ENCODE measurements at regions not wholly inside any gene's neighbourhood (a gene's known extent, or its start where the extent isn't known, plus 50 kb on each side); places are given as distances from the start of the nearest gene placed in this dataset.

- no peak for DNase-seq (ENCODE audit: low spot score)
- Mint-ChIP-seq H3K4me3 (ENCODE audit: low read depth) (peak overlapping the region; percentile 73), H3K27ac (no peak overlapping the region), H3K9me3 (no peaks in the 10 kb centered on the region), H3K27me3 (ENCODE audit: low read depth) (peaks cover 42% of the 10 kb centered on the region), H3K4me1 (ENCODE audit: low read depth) (peaks cover 11% of the 10 kb centered on the region), H3K36me3 (ENCODE audit: low read depth) (no peaks in the 10 kb centered on the region)
- intact Hi-C loops (cut with micrococcal nuclease): loop anchor here (1.0 to 5.0 kb wide), 2 partner anchors 81 to 413 kb away; no protein-coding TSS in a partner anchor
These were observed 284.5 kb downstream of the MTX2 start for GRCh38 chr2:176553685-176554100.

- Mint-ChIP-seq H3K27ac (peak overlapping the region; percentile 4), H3K9me3 (no peaks in the 10 kb centered on the region), H3K27me3 (ENCODE audit: low read depth) (peaks cover 44% of the 10 kb centered on the region), H3K36me3 (ENCODE audit: low read depth) (no peaks in the 10 kb centered on the region), H3K4me1 (ENCODE audit: low read depth) (peaks cover 11% of the 10 kb centered on the region), H3K4me3 (ENCODE audit: low read depth) (peak overlapping the region; percentile 73)
- intact Hi-C loops (cut with micrococcal nuclease): loop anchor here (1.0 to 5.0 kb wide), 3 partner anchors 82 to 414 kb away; no protein-coding TSS in a partner anchor
- DNase-seq (ENCODE audit: low spot score): no peak
These were observed 285.1 kb downstream of the MTX2 start for GRCh38 chr2:176554101-176555048.

- H3K27me3 Mint-ChIP-seq (ENCODE audit: low read depth): peaks cover 50% of the 10 kb centered on the region
- H3K27ac Mint-ChIP-seq: no peak overlapping the region
- peaks cover 11% of the 10 kb centered on the region for H3K4me1 Mint-ChIP-seq (ENCODE audit: low read depth)
- no peak for DNase-seq (ENCODE audit: low spot score)
- H3K9me3 Mint-ChIP-seq: no peaks in the 10 kb centered on the region
- no peak overlapping the region for H3K4me3 Mint-ChIP-seq (ENCODE audit: low read depth)
- intact Hi-C loops (cut with micrococcal nuclease): loop anchor here (5.0 kb wide), 1 partner anchor 82 kb away; no protein-coding TSS in a partner anchor
- H3K36me3 Mint-ChIP-seq (ENCODE audit: low read depth): no peaks in the 10 kb centered on the region
These were observed 285.9 kb downstream of the MTX2 start for GRCh38 chr2:176555112-176555511.

- H3K4me1 Mint-ChIP-seq (ENCODE audit: low read depth): peaks cover 11% of the 10 kb centered on the region
- no peaks in the 10 kb centered on the region for H3K9me3 Mint-ChIP-seq
- H3K27ac Mint-ChIP-seq: no peak overlapping the region
- no peaks in the 10 kb centered on the region for H3K36me3 Mint-ChIP-seq (ENCODE audit: low read depth)
- intact Hi-C loops (cut with micrococcal nuclease): loop anchor here (2.0 to 5.0 kb wide), 2 partner anchors 82 to 367 kb away; partner anchors contain the start of gene HOXD1
- H3K27me3 Mint-ChIP-seq (ENCODE audit: low read depth): peaks cover 52% of the 10 kb centered on the region
- H3K4me3 Mint-ChIP-seq (ENCODE audit: low read depth): no peak overlapping the region
- DNase-seq (ENCODE audit: low spot score): no peak
These were observed 286.5 kb downstream of the MTX2 start for GRCh38 chr2:176555781-176556180.

DNA sequence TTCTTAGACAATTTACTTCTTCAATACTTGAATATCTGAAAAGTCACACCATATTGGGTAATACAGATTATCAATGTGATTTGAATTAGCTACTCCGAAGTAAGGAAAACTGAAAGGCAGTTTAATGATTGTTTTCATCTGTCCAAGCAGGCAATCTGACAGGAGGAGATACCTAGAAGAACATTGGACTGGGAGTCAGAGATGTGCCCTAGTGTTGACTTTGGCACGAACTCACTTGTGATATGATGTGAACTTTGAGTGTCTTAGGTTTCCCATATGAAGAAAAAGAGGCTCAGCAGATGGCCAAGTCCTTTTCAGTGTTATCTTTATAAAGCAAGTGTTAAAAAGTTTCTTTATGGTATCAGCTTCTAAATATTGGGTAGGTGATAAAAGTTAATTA lies 287.1 kb downstream of the MTX2 start:
- Mint-ChIP-seq H3K4me1 (ENCODE audit: low read depth) (peaks cover 11% of the 10 kb centered on the region), H3K36me3 (ENCODE audit: low read depth) (no peaks in the 10 kb centered on the region), H3K9me3 (no peaks in the 10 kb centered on the region), H3K27ac (no peak overlapping the region), H3K27me3 (ENCODE audit: low read depth) (peaks cover 55% of the 10 kb centered on the region), H3K4me3 (ENCODE audit: low read depth) (no peak overlapping the region)
- no peak for DNase-seq (ENCODE audit: low spot score)
- intact Hi-C loops (cut with micrococcal nuclease): loop anchor here (2.0 to 5.0 kb wide), 2 partner anchors 81 to 368 kb away; partner anchors contain the start of gene HOXD1

DNA sequence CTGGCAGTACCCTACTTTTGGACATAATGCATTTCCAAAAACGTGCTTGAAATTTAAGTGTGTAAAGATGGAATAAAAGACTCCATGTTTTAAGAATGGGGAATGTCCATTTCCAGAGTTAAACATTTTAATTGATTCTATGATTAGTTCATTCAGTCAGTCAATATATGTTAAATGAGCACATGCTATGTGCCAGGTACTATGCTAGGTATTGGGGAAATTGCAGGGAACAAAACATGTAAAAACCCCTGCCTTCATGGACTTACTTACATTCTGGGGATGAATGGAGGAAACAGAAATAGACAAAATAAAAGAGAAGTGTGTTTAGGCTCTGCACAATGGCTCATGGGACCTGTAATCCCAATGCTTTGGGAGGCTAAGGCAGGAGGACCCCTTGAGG lies 288.6 kb downstream of the MTX2 start:
- intact Hi-C loops (cut with micrococcal nuclease): loop anchor here (2.0 to 5.0 kb wide), 2 partner anchors 79 to 369 kb away; partner anchors contain the start of gene HOXD1
- Mint-ChIP-seq H3K4me3 (ENCODE audit: low read depth) (no peak overlapping the region), H3K4me1 (ENCODE audit: low read depth) (peaks cover 11% of the 10 kb centered on the region), H3K27me3 (ENCODE audit: low read depth) (peaks cover 49% of the 10 kb centered on the region), H3K9me3 (no peaks in the 10 kb centered on the region), H3K36me3 (ENCODE audit: low read depth) (no peaks in the 10 kb centered on the region), H3K27ac (no peak overlapping the region)
- no peak for DNase-seq (ENCODE audit: low spot score)

DNA sequence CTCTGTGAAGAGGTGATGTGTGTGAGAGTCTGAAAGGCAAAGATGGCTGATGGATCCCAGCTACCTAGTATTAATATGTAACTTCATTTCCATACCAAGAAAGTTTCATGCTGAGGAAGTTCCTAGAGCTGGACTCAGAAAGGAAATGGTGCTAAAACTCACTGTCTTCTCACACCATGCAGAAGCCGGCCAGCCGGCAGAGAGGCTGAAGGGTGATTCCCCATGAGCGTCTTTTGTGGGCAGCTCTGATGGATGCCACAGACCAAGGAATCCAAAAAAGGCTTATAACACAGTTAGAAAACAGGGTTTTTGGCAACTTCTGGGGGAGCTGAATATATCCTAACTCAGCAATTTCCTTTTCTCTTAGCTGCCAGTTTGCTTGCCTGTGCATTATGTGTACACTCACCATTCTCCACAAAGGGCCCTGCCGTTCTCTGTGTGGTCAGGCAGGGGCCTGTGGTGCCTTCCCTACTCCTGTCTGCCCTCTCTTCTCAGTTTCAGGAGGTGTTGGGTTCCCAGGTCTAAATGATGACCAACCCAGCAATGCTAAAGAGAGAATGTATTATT lies 289.4 kb downstream of the MTX2 start:
- peaks cover 46% of the 10 kb centered on the region for H3K27me3 Mint-ChIP-seq (ENCODE audit: low read depth)
- DNase-seq (ENCODE audit: low spot score): no peak
- peaks cover 8% of the 10 kb centered on the region for H3K4me1 Mint-ChIP-seq (ENCODE audit: low read depth)
- no peaks in the 10 kb centered on the region for H3K36me3 Mint-ChIP-seq (ENCODE audit: low read depth)
- intact Hi-C loops (cut with micrococcal nuclease): loop anchor here (5.0 kb wide), 1 partner anchor 79 kb away; no protein-coding TSS in a partner anchor
- no peak overlapping the region for H3K4me3 Mint-ChIP-seq (ENCODE audit: low read depth)
- no peak overlapping the region for H3K27ac Mint-ChIP-seq
- H3K9me3 Mint-ChIP-seq: no peaks in the 10 kb centered on the region

DNA sequence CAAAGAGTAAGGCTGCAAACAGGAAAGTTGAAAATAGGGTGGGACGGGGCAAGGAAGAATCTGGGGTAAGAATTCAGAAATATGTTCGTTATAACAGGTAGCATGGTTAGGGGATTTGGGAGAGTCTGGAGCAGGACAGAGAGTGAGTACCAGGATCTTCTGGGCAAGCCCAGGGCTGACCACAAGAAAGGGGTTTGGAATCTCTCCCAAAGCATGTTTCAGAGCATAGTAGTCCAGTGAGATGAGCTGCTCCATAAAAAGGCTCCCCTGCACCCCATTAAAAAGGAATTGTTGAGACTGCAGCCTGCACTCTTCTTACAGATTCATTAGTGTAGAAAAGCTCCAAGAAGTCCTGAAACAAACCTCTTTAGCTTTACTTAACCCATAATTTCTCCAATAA lies 291.1 kb downstream of the MTX2 start:
- H3K27ac Mint-ChIP-seq: no peak overlapping the region
- DNase-seq (ENCODE audit: low spot score): no peak
- H3K27me3 Mint-ChIP-seq (ENCODE audit: low read depth): peaks cover 43% of the 10 kb centered on the region
- no peaks in the 10 kb centered on the region for H3K36me3 Mint-ChIP-seq (ENCODE audit: low read depth)
- no peaks in the 10 kb centered on the region for H3K9me3 Mint-ChIP-seq
- no peak overlapping the region for H3K4me3 Mint-ChIP-seq (ENCODE audit: low read depth)
- intact Hi-C loops (cut with micrococcal nuclease): no loop called here
- no peaks in the 10 kb centered on the region for H3K4me1 Mint-ChIP-seq (ENCODE audit: low read depth)

DNA sequence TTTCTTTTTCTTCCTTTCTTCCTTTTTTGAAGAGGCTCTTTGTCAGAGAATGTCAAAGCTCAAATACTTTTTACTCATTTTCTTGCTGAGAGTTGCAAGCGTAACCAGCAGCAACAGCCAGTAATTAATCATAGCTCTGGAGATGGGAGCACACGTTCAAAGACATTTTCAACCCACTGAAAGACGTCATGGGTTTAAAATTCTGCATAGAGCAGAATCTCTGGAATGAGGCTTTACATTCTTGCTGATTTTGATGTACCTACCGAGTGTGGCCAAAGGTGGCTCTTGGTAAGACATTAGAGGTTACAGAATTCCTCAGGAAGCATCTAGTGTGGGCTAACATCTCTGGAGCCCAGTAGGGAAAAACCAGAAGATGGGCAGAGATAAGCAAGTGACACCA lies 292.5 kb downstream of the MTX2 start:
- Mint-ChIP-seq H3K4me3 (ENCODE audit: low read depth) (no peak overlapping the region), H3K4me1 (ENCODE audit: low read depth) (no peaks in the 10 kb centered on the region), H3K27ac (no peak overlapping the region), H3K27me3 (ENCODE audit: low read depth) (peaks cover 34% of the 10 kb centered on the region), H3K9me3 (no peaks in the 10 kb centered on the region), H3K36me3 (ENCODE audit: low read depth) (no peaks in the 10 kb centered on the region)
- intact Hi-C loops (cut with micrococcal nuclease): no loop called here
- no peak for DNase-seq (ENCODE audit: low spot score)

DNA sequence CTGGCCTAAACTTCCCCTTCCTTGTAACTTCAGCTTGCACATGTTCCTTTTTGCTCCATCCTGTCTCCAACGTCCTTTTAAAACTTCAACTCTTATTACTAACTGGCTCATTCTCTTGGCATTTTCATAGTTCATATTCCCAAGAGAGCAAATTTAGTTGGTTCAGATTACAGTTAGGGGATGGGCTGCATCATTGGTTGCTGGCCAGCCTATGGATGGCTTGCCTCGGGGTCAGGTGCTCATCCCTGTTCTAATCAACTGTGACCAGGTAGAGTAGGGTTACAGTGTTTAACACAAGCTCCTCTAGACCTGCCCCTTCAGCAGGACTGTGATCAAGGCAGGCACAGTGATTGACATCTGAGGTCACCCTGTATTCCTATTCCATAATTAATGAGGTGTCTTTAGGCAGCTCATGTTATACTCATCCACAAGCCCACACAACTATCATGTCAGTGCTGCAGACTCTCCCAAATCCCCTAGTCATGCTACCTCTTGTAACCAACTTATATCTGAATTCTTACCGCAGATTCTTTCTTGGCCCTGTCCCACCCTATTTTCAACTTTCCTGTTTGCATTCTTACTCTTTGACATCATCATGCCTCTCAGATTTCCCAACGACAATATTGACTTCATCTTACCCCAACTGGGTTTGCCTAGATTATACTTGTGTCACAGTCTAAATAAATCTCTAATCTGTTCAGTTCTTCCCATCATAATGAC lies 293.3 kb downstream of the MTX2 start:
- no peaks in the 10 kb centered on the region for H3K36me3 Mint-ChIP-seq (ENCODE audit: low read depth)
- no peaks in the 10 kb centered on the region for H3K4me1 Mint-ChIP-seq (ENCODE audit: low read depth)
- no peak overlapping the region for H3K27ac Mint-ChIP-seq
- H3K4me3 Mint-ChIP-seq (ENCODE audit: low read depth): no peak overlapping the region
- intact Hi-C loops (cut with micrococcal nuclease): no loop called here
- H3K27me3 Mint-ChIP-seq (ENCODE audit: low read depth): peaks cover 37% of the 10 kb centered on the region
- no peak for DNase-seq (ENCODE audit: low spot score)
- H3K9me3 Mint-ChIP-seq: no peaks in the 10 kb centered on the region

- H3K27me3 Mint-ChIP-seq (ENCODE audit: low read depth): peaks cover 39% of the 10 kb centered on the region
- H3K27ac Mint-ChIP-seq: no peak overlapping the region
- DNase-seq (ENCODE audit: low spot score): no peak
- no peaks in the 10 kb centered on the region for H3K4me1 Mint-ChIP-seq (ENCODE audit: low read depth)
- no peaks in the 10 kb centered on the region for H3K36me3 Mint-ChIP-seq (ENCODE audit: low read depth)
- intact Hi-C loops (cut with micrococcal nuclease): no loop called here
- H3K9me3 Mint-ChIP-seq: no peaks in the 10 kb centered on the region
- H3K4me3 Mint-ChIP-seq (ENCODE audit: low read depth): no peak overlapping the region
These were observed 296.5 kb downstream of the MTX2 start for GRCh38 chr2:176565641-176566323.

- Mint-ChIP-seq H3K4me1 (ENCODE audit: low read depth) (no peaks in the 10 kb centered on the region), H3K27me3 (ENCODE audit: low read depth) (peaks cover 38% of the 10 kb centered on the region)
These were observed 297.3 kb downstream of the MTX2 start for GRCh38 chr2:176566496-176566895.

More at GRCh38 chr2:176566496-176566895, 297.3 kb downstream of the MTX2 start:
- intact Hi-C loops (cut with micrococcal nuclease): no loop called here
- H3K36me3 Mint-ChIP-seq (ENCODE audit: low read depth): no peaks in the 10 kb centered on the region
- no peak for DNase-seq (ENCODE audit: low spot score)
- no peak overlapping the region for H3K27ac Mint-ChIP-seq
- H3K9me3 Mint-ChIP-seq: no peaks in the 10 kb centered on the region
- H3K4me3 Mint-ChIP-seq (ENCODE audit: low read depth): no peak overlapping the region
